ENCODE measurements at regions not wholly inside any gene's neighbourhood (a gene's known extent, or its start where the extent isn't known, plus 50 kb on each side); places are given as distances from the start of the nearest gene placed in this dataset.

DNA sequence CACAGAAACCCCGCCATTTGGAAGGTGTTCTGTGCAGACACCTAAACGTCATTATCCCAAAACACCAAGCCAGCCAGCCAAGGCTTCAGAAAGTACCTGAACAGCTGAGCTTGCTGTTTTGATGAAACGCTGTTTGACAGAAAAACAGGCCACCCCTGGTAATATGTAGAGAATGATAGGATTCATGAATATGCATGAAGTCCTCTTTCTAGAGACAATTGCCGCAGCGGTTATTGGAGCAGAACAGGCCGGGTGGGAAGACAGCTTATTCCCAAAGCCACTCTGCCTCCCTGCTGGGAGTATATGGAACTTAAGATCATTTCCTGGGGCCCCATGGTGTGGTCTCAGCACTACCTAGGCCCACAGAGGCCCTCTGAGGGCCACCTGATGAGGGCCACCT lies 229.5 kb downstream of the UQCRFS1 start:
- TF ChIP-seq, protein P1, sequence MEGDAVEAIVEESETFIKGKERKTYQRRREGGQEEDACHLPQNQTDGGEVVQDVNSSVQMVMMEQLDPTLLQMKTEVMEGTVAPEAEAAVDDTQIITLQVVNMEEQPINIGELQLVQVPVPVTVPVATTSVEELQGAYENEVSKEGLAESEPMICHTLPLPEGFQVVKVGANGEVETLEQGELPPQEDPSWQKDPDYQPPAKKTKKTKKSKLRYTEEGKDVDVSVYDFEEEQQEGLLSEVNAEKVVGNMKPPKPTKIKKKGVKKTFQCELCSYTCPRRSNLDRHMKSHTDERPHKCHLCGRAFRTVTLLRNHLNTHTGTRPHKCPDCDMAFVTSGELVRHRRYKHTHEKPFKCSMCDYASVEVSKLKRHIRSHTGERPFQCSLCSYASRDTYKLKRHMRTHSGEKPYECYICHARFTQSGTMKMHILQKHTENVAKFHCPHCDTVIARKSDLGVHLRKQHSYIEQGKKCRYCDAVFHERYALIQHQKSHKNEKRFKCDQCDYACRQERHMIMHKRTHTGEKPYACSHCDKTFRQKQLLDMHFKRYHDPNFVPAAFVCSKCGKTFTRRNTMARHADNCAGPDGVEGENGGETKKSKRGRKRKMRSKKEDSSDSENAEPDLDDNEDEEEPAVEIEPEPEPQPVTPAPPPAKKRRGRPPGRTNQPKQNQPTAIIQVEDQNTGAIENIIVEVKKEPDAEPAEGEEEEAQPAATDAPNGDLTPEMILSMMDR (IDR thresholded peaks at IDR 0.05 in 4 of 5, conservative IDR thresholded peaks at IDR 0.05 in 1 of 5), result no peak
- no peak for TF ChIP-seq POLR2A (IDR thresholded peaks at IDR 0.05)

Data from gastrocnemius medialis (tissue), 4 donors.